Naive thymus-derived CD4-positive, alpha-beta T cell (primary cell): ENCODE measurements at regions not wholly inside any gene's neighbourhood (a gene's known extent, or its start where the extent isn't known, plus 50 kb on each side); places are given as distances from the start of the nearest gene placed in this dataset.
A peak's percentile ranks its signal among the peaks of the same experiment; 100 is the strongest.
"Not testable (repeated sequence)": the region's sequence is repeated elsewhere in the genome, so short reads cannot be mapped to it uniquely, and the experiment has no call there.

Source experiments
- ATAC-seq: fragments of 150-1000 bp; cut with Tn5 transposase; 2 replicates; pipeline ENCODE4 v1.10.0; 2021; ENCODE audit warnings: mild to moderate bottlenecking, moderate library complexity
- CTCF ChIA-PET: fragments of 350-600 bp; sonication (Branson Sonifier 250); formaldehyde crosslinking; loops from one replicate; lab custom pipeline; 2021; ENCODE audit warnings: antibody characterized with exemption; lab: Charles Lee
- POLR2A ChIA-PET: fragments of 350-600 bp; sonication (Branson Sonifier 250); formaldehyde crosslinking; loops from one replicate; lab custom pipeline; 2021; ENCODE audit warnings: antibody characterized with exemption, inconsistent platforms; lab: Charles Lee
- DNase-seq, 9 donors: peaks; one replicate each; pipeline versions ENCODE4 v3.0.0 to v3.0.0-alpha.2; 2020 to 2022; ENCODE audit warnings: mixed read lengths in 1 of 9
- H3K27ac ChIP-seq: one replicate; pipeline ENCODE4 v1.7.0; 2013; ENCODE audit warnings: mild to moderate bottlenecking, low read depth, low read length, moderate library complexity
- H3K27me3 ChIP-seq, 2 donors: one replicate each; pipeline ENCODE4 v1.7.0; 2013; ENCODE audit warnings: low read length in 2 of 2, mild to moderate bottlenecking in 2 of 2, moderate library complexity in 2 of 2; ENCODE audit not compliant: control insufficient read depth in 2 of 2, insufficient read depth in 2 of 2
- H3K36me3 ChIP-seq, 3 experiments: 1 replicate in 2 of 3; 2 replicates in 1 of 3; pipeline ENCODE4 v1.7.0; 2013; ENCODE audit warnings: low read length in 3 of 3, mild to moderate bottlenecking in 3 of 3, moderate library complexity in 1 of 3; ENCODE audit not compliant: insufficient read depth in 3 of 3, control insufficient read depth in 2 of 3
- H3K4me1 ChIP-seq, 2 donors: one replicate each; pipeline ENCODE4 v1.7.0; 2013; ENCODE audit warnings: low read length in 2 of 2, mild to moderate bottlenecking in 2 of 2, moderate library complexity in 1 of 2; ENCODE audit not compliant: control insufficient read depth in 2 of 2, insufficient read depth in 2 of 2
- H3K4me3 ChIP-seq: 2 replicates; pipeline ENCODE4 v1.7.0; 2013; ENCODE audit warnings: mild to moderate bottlenecking, low read length
- H3K9me3 ChIP-seq, 3 experiments: 1 replicate in 2 of 3; 2 replicates in 1 of 3; pipeline ENCODE4 v1.7.0; 2013; ENCODE audit warnings: low read length in 3 of 3; ENCODE audit not compliant: control insufficient read depth in 2 of 3
- H3K27ac Mint-ChIP-seq, 9 donors: one replicate each; pipeline ENCODE4 v1.8.0; 2020 to 2022; ENCODE audit warnings: mixed read lengths in 9 of 9, mild to moderate bottlenecking in 8 of 9, moderate library complexity in 5 of 9, inconsistent platforms in 2 of 9
- H3K27me3 Mint-ChIP-seq, 5 donors: one replicate each; pipeline ENCODE4 v1.8.0; 2021 to 2022; ENCODE audit warnings: mixed read lengths in 5 of 5, mild to moderate bottlenecking in 1 of 5
- H3K36me3 Mint-ChIP-seq, 5 donors: one replicate each; pipeline ENCODE4 v1.8.0; 2020 to 2022; ENCODE audit warnings: mixed read lengths in 5 of 5, mild to moderate bottlenecking in 3 of 5, inconsistent platforms in 1 of 5
- H3K4me1 Mint-ChIP-seq, 7 donors: one replicate each; pipeline ENCODE4 v1.8.0; 2020 to 2022; ENCODE audit warnings: mixed read lengths in 7 of 7, mild to moderate bottlenecking in 3 of 7, inconsistent platforms in 1 of 7
- H3K4me3 Mint-ChIP-seq, 10 donors: one replicate each; pipeline ENCODE4 v1.8.0; 2020 to 2022; ENCODE audit warnings: mild to moderate bottlenecking in 10 of 10, mixed read lengths in 10 of 10, moderate library complexity in 6 of 10, inconsistent platforms in 2 of 10
- H3K9me3 Mint-ChIP-seq, 11 donors: one replicate each; pipeline ENCODE4 v1.8.0; 2020 to 2022; ENCODE audit warnings: mixed read lengths in 11 of 11, mild to moderate bottlenecking in 4 of 11, inconsistent platforms in 1 of 11, moderate library complexity in 1 of 11
- intact Hi-C, 2 donors: fragments of 100-400 bp; cut with micrococcal nuclease; formaldehyde crosslinking; loops; one replicate each; pipeline ENCODE4 v1.15.1; 2023

DNA sequence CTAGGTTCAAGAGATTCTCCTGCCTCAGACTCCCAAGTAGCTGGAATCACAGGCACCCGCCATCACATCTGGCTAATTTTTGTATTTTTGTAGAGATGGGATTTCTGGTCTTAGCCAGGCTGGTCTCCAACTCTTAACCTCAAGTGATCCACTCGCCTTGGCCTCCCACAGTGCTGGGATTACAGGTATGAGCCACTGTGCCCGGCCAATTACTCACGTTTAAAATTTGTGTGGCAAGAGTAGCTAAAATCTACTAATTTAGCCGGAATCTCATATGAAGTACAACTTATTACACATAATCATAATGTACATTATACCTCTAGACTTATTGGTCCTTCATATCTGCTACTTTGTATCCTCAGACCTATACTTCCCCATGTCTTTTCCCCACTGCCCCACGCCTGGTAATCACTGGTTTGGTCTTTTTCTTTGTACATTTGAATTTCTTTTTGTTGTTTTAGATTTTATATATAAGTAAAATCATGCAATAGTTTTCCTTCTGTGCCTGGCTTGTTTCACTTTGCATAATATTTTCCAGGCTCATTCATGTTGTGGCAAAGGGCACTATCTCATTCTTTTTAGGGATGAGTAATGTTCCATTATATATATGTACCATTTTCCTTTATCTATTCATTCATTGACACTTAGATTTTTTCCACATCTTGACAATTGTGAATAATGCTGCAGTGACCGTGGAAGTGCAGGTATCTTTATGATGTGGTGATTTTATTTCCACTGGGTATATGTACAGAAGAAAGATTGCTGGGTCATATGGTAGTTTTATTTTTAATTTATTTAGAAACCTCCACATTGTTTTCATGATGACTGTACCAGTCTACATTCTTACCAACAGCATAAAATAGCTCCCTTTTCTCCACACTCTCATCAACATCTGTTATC lies 605.0 kb upstream of the CBLB start:
- H3K36me3 ChIP-seq: no peaks in the 10 kb centered on the region
- peaks cover 0 to 36% (median 9%) of the 10 kb centered on the region in 11 donors for H3K9me3 Mint-ChIP-seq
- H3K36me3 Mint-ChIP-seq: peaks cover 0 to 11% (median 0%) of the 10 kb centered on the region in 5 donors
- no peaks in the 10 kb centered on the region for H3K4me1 ChIP-seq
- H3K4me3 Mint-ChIP-seq: no peak overlapping the region
- ChIA-PET POLR2A (no interaction called here), CTCF (no interaction called here)
- no peaks in the 10 kb centered on the region for H3K4me1 Mint-ChIP-seq
- intact Hi-C loops: no loop called here
- no peak overlapping the region for H3K27ac ChIP-seq
- no peak overlapping the region for H3K27ac Mint-ChIP-seq
- H3K27me3 Mint-ChIP-seq: no peaks in the 10 kb centered on the region
- no peaks in the 10 kb centered on the region for H3K27me3 ChIP-seq
- no peak overlapping the region for H3K4me3 ChIP-seq
- DNase-seq (no peak), ATAC-seq (no peak)
- H3K9me3 ChIP-seq: no peaks in the 10 kb centered on the region

DNA sequence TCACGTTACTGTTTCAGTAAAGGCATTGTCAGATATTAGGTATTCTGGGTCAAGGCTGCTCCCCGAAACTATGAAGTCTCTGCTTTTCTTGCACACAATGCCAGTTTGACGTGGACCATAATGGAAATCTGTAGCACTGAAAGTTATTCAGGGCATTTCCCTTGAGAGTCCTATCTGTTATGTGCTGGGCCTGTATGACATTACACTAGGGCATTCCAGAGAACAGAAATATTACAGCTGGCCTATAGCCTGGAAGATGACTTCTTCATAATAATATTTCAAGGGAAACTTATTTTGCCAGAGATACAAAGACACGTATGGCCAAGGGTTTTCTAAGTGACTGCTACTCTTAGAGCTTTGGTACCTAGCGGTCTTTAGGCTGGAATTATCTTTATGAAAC lies 613.6 kb upstream of the CBLB start:
- Mint-ChIP-seq H3K9me3 (peaks cover 9 to 31% (median 18%) of the 10 kb centered on the region in 11 donors), H3K27me3 (peaks cover 0 to 4% (median 0%) of the 10 kb centered on the region in 5 donors), H3K27ac (no peak overlapping the region), H3K4me1 (no peaks in the 10 kb centered on the region), H3K4me3 (no peak overlapping the region), H3K36me3 (peaks cover 0 to 15% (median 7%) of the 10 kb centered on the region in 5 donors)
- H3K4me1 ChIP-seq: no peaks in the 10 kb centered on the region
- H3K36me3 ChIP-seq: no peaks in the 10 kb centered on the region
- no peak for ATAC-seq
- no peak for DNase-seq
- ChIA-PET CTCF (no interaction called here), POLR2A (no interaction called here)
- H3K27me3 ChIP-seq: no peaks in the 10 kb centered on the region
- intact Hi-C loops: no loop called here
- H3K27ac ChIP-seq: no peak overlapping the region
- H3K4me3 ChIP-seq: no peak overlapping the region
- H3K9me3 ChIP-seq: peaks cover 0 to 14% (median 0%) of the 10 kb centered on the region in 3 experiments

DNA sequence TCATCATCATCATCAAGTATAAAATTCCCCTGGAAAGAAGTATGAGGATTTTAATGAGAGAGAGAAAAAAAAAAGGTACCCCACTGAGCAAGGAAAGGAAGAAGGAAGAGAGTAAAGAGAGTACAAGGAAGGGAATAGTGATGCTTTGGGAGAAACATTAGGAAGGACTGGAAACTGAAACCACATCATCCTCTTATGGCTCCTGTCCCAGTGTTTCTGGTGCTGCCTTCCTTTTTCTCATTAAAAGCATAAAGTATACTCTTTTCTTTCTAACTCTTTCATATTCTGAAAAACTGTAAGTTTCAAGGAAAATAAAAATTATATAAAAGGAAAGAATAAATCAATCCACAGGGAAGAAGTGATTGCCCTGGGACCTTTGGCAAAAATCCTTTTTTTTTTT lies 616.4 kb upstream of the CBLB start:
- H3K27me3 Mint-ChIP-seq: peaks cover 0 to 4% (median 0%) of the 10 kb centered on the region in 5 donors
- Histone ChIP-seq H3K27ac (no peak overlapping the region), H3K9me3 (peaks cover 0 to 4% (median 0%) of the 10 kb centered on the region in 3 experiments), H3K27me3 (no peaks in the 10 kb centered on the region), H3K4me1 (no peaks in the 10 kb centered on the region), H3K36me3 (no peaks in the 10 kb centered on the region), H3K4me3 (no peak overlapping the region)
- H3K36me3 Mint-ChIP-seq: no peaks in the 10 kb centered on the region
- ChIA-PET POLR2A (no interaction called here), CTCF (interaction anchor here (0.7 kb wide), 1 partner anchor 261 kb away, joined by 4 read pairs; no protein-coding TSS in a partner anchor)
- H3K27ac Mint-ChIP-seq: no peak overlapping the region
- no peaks in the 10 kb centered on the region for H3K4me1 Mint-ChIP-seq
- H3K4me3 Mint-ChIP-seq: no peak overlapping the region
- no peak for DNase-seq
- peaks cover 0 to 13% (median 3%) of the 10 kb centered on the region in 11 donors for H3K9me3 Mint-ChIP-seq
- intact Hi-C loops: loop anchor here in 1 of 2 donors (2.0 kb wide), 1 partner anchor 34 kb away; no protein-coding TSS in a partner anchor
- ATAC-seq: no peak

DNA sequence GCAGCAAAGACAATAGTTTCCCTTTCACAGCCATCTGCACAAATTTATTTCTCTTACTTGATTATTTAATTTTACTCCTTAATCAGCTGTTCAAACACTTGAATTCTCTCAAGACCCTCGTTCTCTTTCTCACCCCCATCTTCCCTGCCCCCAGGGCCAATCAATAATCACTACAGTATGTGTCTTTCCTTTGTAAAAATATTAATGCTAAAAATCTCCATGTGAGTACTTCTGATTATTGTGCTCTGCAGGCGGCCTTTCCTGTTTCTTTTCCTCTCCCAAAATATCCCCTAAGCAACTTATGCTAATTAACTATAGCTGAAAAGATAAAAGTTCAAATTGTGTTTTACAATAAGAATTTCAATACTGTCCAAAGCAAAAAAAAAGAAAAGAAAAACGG lies 617.0 kb upstream of the CBLB start:
- no peaks in the 10 kb centered on the region for H3K36me3 ChIP-seq
- H3K27ac ChIP-seq: no peak overlapping the region
- DNase-seq (no peak), ATAC-seq (no peak)
- H3K9me3 ChIP-seq: no peaks in the 10 kb centered on the region
- H3K36me3 Mint-ChIP-seq: no peaks in the 10 kb centered on the region
- ChIA-PET POLR2A (no interaction called here), CTCF (no interaction called here)
- H3K9me3 Mint-ChIP-seq: peaks cover 0 to 11% (median 2%) of the 10 kb centered on the region in 11 donors
- peaks cover 0 to 4% (median 0%) of the 10 kb centered on the region in 5 donors for H3K27me3 Mint-ChIP-seq
- H3K4me1 Mint-ChIP-seq: no peaks in the 10 kb centered on the region
- H3K4me3 ChIP-seq: no peak overlapping the region
- no peaks in the 10 kb centered on the region for H3K4me1 ChIP-seq
- intact Hi-C loops: loop anchor here in 1 of 2 donors (2.0 kb wide), 1 partner anchor 33 kb away; no protein-coding TSS in a partner anchor
- H3K4me3 Mint-ChIP-seq: no peak overlapping the region
- no peaks in the 10 kb centered on the region for H3K27me3 ChIP-seq
- no peak overlapping the region for H3K27ac Mint-ChIP-seq

DNA sequence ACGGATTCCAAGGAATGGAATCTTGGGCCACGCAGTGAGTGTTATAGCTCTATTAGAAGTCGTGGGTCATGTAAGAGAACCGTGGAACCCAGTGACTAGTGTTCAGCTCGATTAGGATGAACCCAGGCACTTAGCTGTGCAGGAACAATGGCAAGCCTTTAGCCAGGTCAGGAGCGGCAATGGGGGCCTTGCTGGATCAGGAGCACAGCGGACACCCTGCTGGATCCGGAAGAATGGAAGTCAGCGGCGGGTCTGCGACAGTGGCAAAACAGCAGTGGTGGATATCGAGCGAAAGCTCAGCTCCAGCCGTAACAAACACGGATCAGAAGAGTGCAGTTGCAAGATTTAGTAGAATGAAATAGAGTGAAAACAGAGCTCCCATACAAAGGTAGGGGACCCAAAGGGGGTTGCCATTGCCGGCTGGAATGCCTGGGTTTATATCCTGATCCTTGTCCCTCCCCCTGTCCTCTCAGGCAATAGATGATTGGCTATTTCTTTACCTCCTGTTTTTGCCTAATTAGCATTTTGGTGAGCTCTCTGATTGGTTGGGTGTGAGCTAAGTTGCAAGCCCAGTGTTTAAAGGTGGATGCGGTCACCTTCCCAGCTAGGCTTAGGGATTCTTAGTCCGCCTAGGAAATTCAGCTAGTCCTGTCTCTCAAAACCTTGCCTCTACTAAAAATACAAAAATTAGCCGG lies 618.3 kb upstream of the CBLB start:
- H3K4me3 Mint-ChIP-seq, DNase-seq, POLR2A ChIA-PET, H3K27ac ChIP-seq, H3K4me1 Mint-ChIP-seq, H3K9me3 Mint-ChIP-seq, H3K27me3 Mint-ChIP-seq, H3K36me3 ChIP-seq, H3K9me3 ChIP-seq, H3K27me3 ChIP-seq, H3K36me3 Mint-ChIP-seq, intact Hi-C loops, CTCF ChIA-PET, H3K4me1 ChIP-seq, H3K4me3 ChIP-seq, ATAC-seq: not testable (repeated sequence)
- peak overlapping the region in 1 of 9 donors; percentile 21 for H3K27ac Mint-ChIP-seq

DNA sequence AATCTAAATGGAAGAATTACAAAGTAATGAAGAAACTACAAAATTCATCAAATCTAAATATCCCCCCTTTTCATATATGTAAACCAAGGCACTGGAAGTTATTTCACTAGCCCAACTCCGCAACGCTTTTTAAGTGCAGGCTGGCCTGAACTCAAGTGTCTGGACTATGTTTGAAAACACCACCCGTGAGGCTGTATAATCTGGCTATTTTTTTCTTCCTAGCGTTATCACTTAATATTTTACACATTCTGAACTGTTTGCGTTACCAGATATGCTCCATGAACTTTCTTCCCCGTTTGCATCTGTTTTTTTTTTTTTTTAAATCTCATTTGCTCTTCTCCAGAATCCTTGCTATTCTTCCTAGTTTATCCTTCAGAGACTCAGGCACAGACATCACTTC lies 619.5 kb upstream of the CBLB start:
- Mint-ChIP-seq H3K27ac (no peak overlapping the region), H3K4me3 (no peak overlapping the region), H3K4me1 (no peaks in the 10 kb centered on the region), H3K9me3 (peaks cover 0 to 5% (median 0%) of the 10 kb centered on the region in 11 donors), H3K27me3 (peaks cover 0 to 4% (median 0%) of the 10 kb centered on the region in 5 donors), H3K36me3 (no peaks in the 10 kb centered on the region)
- H3K27me3 ChIP-seq: no peaks in the 10 kb centered on the region
- POLR2A ChIA-PET: no interaction called here
- intact Hi-C loops: no loop called here
- no peaks in the 10 kb centered on the region for H3K9me3 ChIP-seq
- H3K27ac ChIP-seq: no peak overlapping the region
- CTCF ChIA-PET: no interaction called here
- no peaks in the 10 kb centered on the region for H3K4me1 ChIP-seq
- no peaks in the 10 kb centered on the region for H3K36me3 ChIP-seq
- ATAC-seq: no peak
- no peak overlapping the region for H3K4me3 ChIP-seq
- no peak for DNase-seq
